Keratinocyte (primary cell): ENCODE measurements at regions not wholly inside any gene's neighbourhood (a gene's known extent, or its start where the extent isn't known, plus 50 kb on each side); places are given as distances from the start of the nearest gene placed in this dataset.

ENCODE experiments used
- DNase-seq: peaks from one replicate; pipeline ENCODE4 v3.0.0-alpha.2; 2011; ENCODE audit warnings: low read depth, missing footprints, low spot score
- FAIRE-seq: peaks from 2 replicates; lab custom pipeline; 2011; peaks lifted over from hg19 to GRCh38; lab: Jason Lieb, UNC
- H2AFZ ChIP-seq: 2 replicates; pipeline ENCODE4 v1.6.0; 2012; ENCODE audit warnings: low read length, control low read depth, inconsistent platforms; ENCODE audit not compliant: control insufficient read depth
- H3K27ac ChIP-seq: 2 replicates; pipeline ENCODE4 v1.5.1; 2011; ENCODE audit warnings: low read length; ENCODE audit not compliant: control insufficient read depth, insufficient read depth
- H3K27me3 ChIP-seq: 3 replicates; pipeline ENCODE4 v1.6.0; 2011; ENCODE audit warnings: low read length; ENCODE audit not compliant: control insufficient read depth, insufficient read depth; ENCODE audit errors: extremely low read depth
- H3K36me3 ChIP-seq, 2 experiments: 2 replicates in 1 of 2; 3 replicates in 1 of 2; pipeline ENCODE4 v1.5.1; 2011; ENCODE audit warnings: low read length in 2 of 2, mild to moderate bottlenecking in 1 of 2; ENCODE audit not compliant: control insufficient read depth in 2 of 2, insufficient read depth in 2 of 2; ENCODE audit errors: extremely low read depth in 1 of 2
- H3K4me1 ChIP-seq: 3 replicates; pipeline ENCODE4 v1.5.1; 2011; ENCODE audit warnings: low read length; ENCODE audit not compliant: control insufficient read depth, insufficient read depth; ENCODE audit errors: extremely low read depth
- H3K4me2 ChIP-seq: 3 replicates; pipeline ENCODE4 v1.6.0; 2011; ENCODE audit warnings: low read depth, low read length; ENCODE audit not compliant: control insufficient read depth, insufficient read depth; ENCODE audit errors: extremely low read depth
- H3K4me3 ChIP-seq, 3 experiments: fragments of 200-600 bp in 1 of 3; sonication (generic) in 1 of 3; 2 replicates in 2 of 3; 3 replicates in 1 of 3; pipeline ENCODE4 v1.5.1; 2011 to 2016; ENCODE audit warnings: low read length in 3 of 3, mild to moderate bottlenecking in 3 of 3, control low read depth in 2 of 3, inconsistent platforms in 1 of 3, low read depth in 1 of 3, mixed read lengths in 1 of 3, mixed run types in 1 of 3, moderate library complexity in 1 of 3; ENCODE audit not compliant: control insufficient read depth in 2 of 3, insufficient read depth in 2 of 3; ENCODE audit errors: extremely low read depth in 1 of 3
- H3K79me2 ChIP-seq: 2 replicates; pipeline ENCODE4 v1.6.0; 2012; ENCODE audit warnings: low read length; ENCODE audit not compliant: control insufficient read depth, insufficient read depth
- H3K9ac ChIP-seq: 3 replicates; pipeline ENCODE4 v1.6.0; 2011; ENCODE audit warnings: low read length; ENCODE audit not compliant: control insufficient read depth, insufficient read depth; ENCODE audit errors: extremely low read depth
- H3K9me1 ChIP-seq: 3 replicates; pipeline ENCODE4 v1.6.0; 2011; ENCODE audit warnings: low read length; ENCODE audit not compliant: control insufficient read depth, insufficient read depth; ENCODE audit errors: extremely low read depth
- H3K9me3 ChIP-seq: 2 replicates; pipeline ENCODE4 v1.5.1; 2012; ENCODE audit warnings: low read depth, low read length; ENCODE audit not compliant: control insufficient read depth
- H4K20me1 ChIP-seq: 3 replicates; pipeline ENCODE4 v1.6.0; 2011; ENCODE audit warnings: low read length; ENCODE audit not compliant: control insufficient read depth, insufficient read depth; ENCODE audit errors: extremely low read depth
- EZH2 ChIP-seq: IDR thresholded peaks from one replicate; pipeline ENCODE4 v1.6.1; 2012; ENCODE audit warnings: inconsistent platforms, mild to moderate bottlenecking, low read length, moderate library complexity
- dilution Hi-C: fragments of 300-500 bp; cut with MboI; formaldehyde crosslinking; loops from one replicate; pipeline ENCODE4 v1.7.0; 2020; ENCODE audit warnings: low sequenced_read_pairs; ENCODE audit not compliant: extremely low pct_ligation_motif_present
- TF ChIP-seq, protein P1 (sequence below), 3 experiments: IDR thresholded peaks in 1 of 3; conservative IDR thresholded peaks in 1 of 3; optimal IDR thresholded peaks in 1 of 3; 2 replicates in 2 of 3; 3 replicates in 1 of 3; pipeline versions ENCODE3 to v1.5.1; 2011; ENCODE audit warnings: low read length in 3 of 3, mild to moderate bottlenecking in 3 of 3, moderate library complexity in 2 of 3, control low read depth in 1 of 3, inconsistent platforms in 1 of 3; ENCODE audit not compliant: insufficient read depth in 2 of 3; ENCODE audit errors: extremely low read depth in 1 of 3

DNA sequence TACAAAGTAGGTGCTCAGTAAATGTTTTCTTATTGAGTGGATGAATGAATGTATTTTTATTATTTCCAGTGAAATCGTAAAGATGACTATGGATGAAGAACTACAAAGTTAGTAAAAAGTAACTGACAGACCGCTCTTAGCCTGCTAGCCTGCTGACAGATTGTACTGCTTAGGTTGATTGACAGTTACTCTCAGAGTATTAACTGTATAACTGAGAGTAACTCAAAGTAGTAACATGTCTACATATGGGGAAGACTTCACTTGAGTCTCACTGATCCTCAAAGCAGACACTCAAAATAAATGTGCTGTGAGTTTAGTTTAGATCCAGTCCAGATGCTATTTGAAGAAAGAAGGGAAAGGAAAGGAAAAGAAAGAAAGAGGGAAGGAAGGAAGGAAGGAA lies 272.3 kb upstream of the AMIGO2 start:
- no peaks in the 10 kb centered on the region for H3K79me2 ChIP-seq
- no peaks in the 10 kb centered on the region for H3K9me3 ChIP-seq
- no peak overlapping the region for H3K4me2 ChIP-seq
- no peaks in the 10 kb centered on the region for H3K36me3 ChIP-seq
- H3K4me1 ChIP-seq = no peaks in the 10 kb centered on the region
- no peak overlapping the region for H3K27ac ChIP-seq
- no peak for TF ChIP-seq EZH2
- TF ChIP-seq, protein P1, sequence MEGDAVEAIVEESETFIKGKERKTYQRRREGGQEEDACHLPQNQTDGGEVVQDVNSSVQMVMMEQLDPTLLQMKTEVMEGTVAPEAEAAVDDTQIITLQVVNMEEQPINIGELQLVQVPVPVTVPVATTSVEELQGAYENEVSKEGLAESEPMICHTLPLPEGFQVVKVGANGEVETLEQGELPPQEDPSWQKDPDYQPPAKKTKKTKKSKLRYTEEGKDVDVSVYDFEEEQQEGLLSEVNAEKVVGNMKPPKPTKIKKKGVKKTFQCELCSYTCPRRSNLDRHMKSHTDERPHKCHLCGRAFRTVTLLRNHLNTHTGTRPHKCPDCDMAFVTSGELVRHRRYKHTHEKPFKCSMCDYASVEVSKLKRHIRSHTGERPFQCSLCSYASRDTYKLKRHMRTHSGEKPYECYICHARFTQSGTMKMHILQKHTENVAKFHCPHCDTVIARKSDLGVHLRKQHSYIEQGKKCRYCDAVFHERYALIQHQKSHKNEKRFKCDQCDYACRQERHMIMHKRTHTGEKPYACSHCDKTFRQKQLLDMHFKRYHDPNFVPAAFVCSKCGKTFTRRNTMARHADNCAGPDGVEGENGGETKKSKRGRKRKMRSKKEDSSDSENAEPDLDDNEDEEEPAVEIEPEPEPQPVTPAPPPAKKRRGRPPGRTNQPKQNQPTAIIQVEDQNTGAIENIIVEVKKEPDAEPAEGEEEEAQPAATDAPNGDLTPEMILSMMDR (optimal IDR thresholded peaks at IDR 0.05 in 1 of 3, IDR thresholded peaks at IDR 0.05 in 1 of 3, conservative IDR thresholded peaks at IDR 0.05 in 1 of 3; ENCODE audit: extremely low read depth in 1 of 3, insufficient read depth in 2 of 3, low read length in 3 of 3) = no peak
- no peaks in the 10 kb centered on the region for H4K20me1 ChIP-seq
- DNase-seq (no peak), FAIRE-seq (no peak)
- no peak overlapping the region for H3K9ac ChIP-seq
- dilution Hi-C loops = no loop called here
- H2AFZ ChIP-seq = no peak overlapping the region
- H3K9me1 ChIP-seq = no peaks in the 10 kb centered on the region
- no peaks in the 10 kb centered on the region for H3K27me3 ChIP-seq
- no peak overlapping the region for H3K4me3 ChIP-seq

DNA sequence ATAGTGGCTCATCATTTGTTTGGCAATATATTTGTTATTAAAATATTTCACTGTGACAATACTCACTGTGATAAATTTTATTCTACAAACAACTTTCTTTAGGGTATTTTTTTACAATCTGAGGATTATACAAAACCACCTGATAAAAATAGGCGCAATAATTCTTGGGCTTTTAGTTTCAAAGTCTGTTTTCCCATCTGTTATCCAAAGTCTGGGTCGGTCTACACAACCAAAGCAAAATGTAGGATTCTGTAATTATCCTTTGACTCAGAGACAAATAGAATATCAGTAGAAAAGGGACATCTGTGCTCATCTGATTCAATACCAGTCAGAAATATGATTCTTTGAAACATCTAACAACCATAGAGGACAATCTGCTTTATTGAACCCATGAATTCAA lies 271.8 kb upstream of the AMIGO2 start:
- no peak for FAIRE-seq
- Histone ChIP-seq H3K27ac (no peak overlapping the region), H3K79me2 (no peaks in the 10 kb centered on the region), H2AFZ (no peak overlapping the region), H4K20me1 (no peaks in the 10 kb centered on the region), H3K9me3 (no peaks in the 10 kb centered on the region), H3K9me1 (no peaks in the 10 kb centered on the region), H3K27me3 (no peaks in the 10 kb centered on the region), H3K36me3 (no peaks in the 10 kb centered on the region), H3K9ac (no peak overlapping the region), H3K4me3 (no peak overlapping the region), H3K4me2 (no peak overlapping the region), H3K4me1 (no peaks in the 10 kb centered on the region)
- DNase-seq = no peak
- dilution Hi-C loops = no loop called here
- TF ChIP-seq, protein P1 (optimal IDR thresholded peaks at IDR 0.05 in 1 of 3, IDR thresholded peaks at IDR 0.05 in 1 of 3, conservative IDR thresholded peaks at IDR 0.05 in 1 of 3; ENCODE audit: extremely low read depth in 1 of 3, insufficient read depth in 2 of 3, low read length in 3 of 3) = no peak
- no peak for TF ChIP-seq EZH2
